HEK293T (cell line): ENCODE measurements at regions not wholly inside any gene's neighbourhood (a gene's known extent, or its start where the extent isn't known, plus 50 kb on each side); places are given as distances from the start of the nearest gene placed in this dataset.

Experiments
- CTCF ChIA-PET: fragments of 350-600 bp; formaldehyde crosslinking; extraction: SDS; loops from one replicate; lab custom pipeline; 2021; ENCODE audit warnings: antibody characterized with exemption, inconsistent platforms; lab: Yijun Ruan, JAX
- POLR2A ChIA-PET: fragments of 350-600 bp; formaldehyde crosslinking; extraction: SDS; loops from one replicate; lab custom pipeline; 2020; ENCODE audit warnings: antibody characterized with exemption, inconsistent platforms; lab: Yijun Ruan, JAX
- DNase-seq: peaks from one replicate; pipeline ENCODE4 v3.0.0; 2012; ENCODE audit warnings: mixed read lengths; ENCODE audit errors: extremely low spot score
- ARNT ChIP-seq: fragments of 450-650 bp; IDR thresholded peaks from 2 replicates; pipeline ENCODE4 v1.6.1; 2017; ENCODE audit warnings: mild to moderate bottlenecking
- BHLHE40 ChIP-seq: fragments of 450-650 bp; IDR thresholded peaks from 2 replicates; pipeline ENCODE4 v1.6.1; 2016; ENCODE audit warnings: mild to moderate bottlenecking, moderate library complexity, borderline replicate concordance
- CTBP1 ChIP-seq: fragments of 450-650 bp; IDR thresholded peaks from 2 replicates; pipeline ENCODE4 v1.6.1; 2016; ENCODE audit warnings: borderline replicate concordance
- ELF4 ChIP-seq: fragments of 450-650 bp; IDR thresholded peaks from 2 replicates; pipeline ENCODE4 v1.6.1; 2017; ENCODE audit warnings: antibody characterized with exemption
- FOXA1 ChIP-seq: fragments of 450-650 bp; IDR thresholded peaks from 2 replicates; pipeline ENCODE4 v1.6.1; 2016; ENCODE audit warnings: mild to moderate bottlenecking
- FOXK2 ChIP-seq: fragments of 450-650 bp; IDR thresholded peaks from 2 replicates; pipeline ENCODE4 v1.6.1; 2016; ENCODE audit warnings: mild to moderate bottlenecking
- FOXM1 ChIP-seq: fragments of 450-650 bp; IDR thresholded peaks from 2 replicates; pipeline ENCODE4 v1.6.1; 2017; ENCODE audit warnings: mild to moderate bottlenecking, borderline replicate concordance
- HDGF ChIP-seq: fragments of 450-650 bp; IDR thresholded peaks from 2 replicates; pipeline ENCODE4 v1.6.1; 2017; ENCODE audit warnings: antibody characterized with exemption, borderline replicate concordance
- L3MBTL2 ChIP-seq: fragments of 450-650 bp; conservative IDR thresholded peaks from 2 replicates; pipeline ENCODE4 v1.6.1; 2016; ENCODE audit warnings: mild to moderate bottlenecking
- LEF1 ChIP-seq: fragments of 450-650 bp; IDR thresholded peaks from 2 replicates; pipeline ENCODE4 v1.6.1; 2017; ENCODE audit warnings: mild to moderate bottlenecking, borderline replicate concordance
- NFRKB ChIP-seq: fragments of 450-650 bp; IDR thresholded peaks from 2 replicates; pipeline ENCODE4 v1.6.1; 2016; ENCODE audit warnings: mild to moderate bottlenecking, moderate library complexity
- PKNOX1 ChIP-seq: fragments of 450-650 bp; IDR thresholded peaks from 2 replicates; pipeline ENCODE4 v1.6.1; 2016
- SP1 ChIP-seq: fragments of 450-650 bp; IDR thresholded peaks from 2 replicates; pipeline ENCODE4 v1.6.1; 2017
- SUZ12 ChIP-seq: fragments of 450-650 bp; IDR thresholded peaks from 2 replicates; pipeline ENCODE4 v1.6.1; 2016; ENCODE audit warnings: mild to moderate bottlenecking
- TARDBP ChIP-seq: fragments of 450-650 bp; IDR thresholded peaks from 2 replicates; pipeline ENCODE4 v1.6.1; 2016
- ZNF384 ChIP-seq: fragments of 450-650 bp; IDR thresholded peaks from 2 replicates; pipeline ENCODE4 v1.6.1; 2016

GRCh38 chr10:43815181-43815885 lies 166.7 kb upstream of the ZNF32 start:
- POLR2A ChIA-PET = no interaction called here
- CTCF ChIA-PET = no interaction called here
- TF ChIP-seq BHLHE40 = no peak
- TF ChIP-seq ZNF384 = no peak
- TF ChIP-seq NFRKB = no peak
- DNase-seq = no peak

- DNase-seq = no peak
- TF ChIP-seq FOXA1 (no peak), FOXK2 (no peak), SUZ12 (no peak), LEF1 (no peak), ELF4 (no peak), ZNF384 (no peak), TARDBP (no peak), HDGF (no peak), L3MBTL2 (no peak)
- CTCF ChIA-PET = no interaction called here
- POLR2A ChIA-PET = no interaction called here
Observed at GRCh38 chr10:43814663-43815062, 166.0 kb upstream of the ZNF32 start.

- TF ChIP-seq L3MBTL2 = no peak
- no peak for TF ChIP-seq FOXA1
- TF ChIP-seq SP1 = no peak
- no peak for TF ChIP-seq NFRKB
- no peak for TF ChIP-seq BHLHE40
- no peak for TF ChIP-seq FOXK2
- no peak for TF ChIP-seq ARNT
- no peak for TF ChIP-seq FOXM1
- no peak for TF ChIP-seq ZNF384
- POLR2A ChIA-PET = no interaction called here
- no peak for DNase-seq
- CTCF ChIA-PET = no interaction called here
Observed at GRCh38 chr10:43811871-43812270, 163.2 kb upstream of the ZNF32 start.

GRCh38 chr10:43809211-43809930 lies 160.7 kb upstream of the ZNF32 start:
- POLR2A ChIA-PET = no interaction called here
- CTCF ChIA-PET = no interaction called here
- TF ChIP-seq SUZ12 = no peak
- TF ChIP-seq BHLHE40 = no peak
- TF ChIP-seq ARNT = no peak
- TF ChIP-seq FOXA1 = no peak
- TF ChIP-seq CTBP1 = no peak
- no peak for TF ChIP-seq ZNF384
- TF ChIP-seq L3MBTL2 = no peak
- no peak for TF ChIP-seq LEF1
- TF ChIP-seq TARDBP = no peak
- TF ChIP-seq ELF4 = no peak
- no peak for TF ChIP-seq NFRKB
- TF ChIP-seq PKNOX1 = no peak
- TF ChIP-seq FOXK2 = no peak
- no peak for TF ChIP-seq SP1
- no peak for TF ChIP-seq HDGF
- no peak for DNase-seq

DNA sequence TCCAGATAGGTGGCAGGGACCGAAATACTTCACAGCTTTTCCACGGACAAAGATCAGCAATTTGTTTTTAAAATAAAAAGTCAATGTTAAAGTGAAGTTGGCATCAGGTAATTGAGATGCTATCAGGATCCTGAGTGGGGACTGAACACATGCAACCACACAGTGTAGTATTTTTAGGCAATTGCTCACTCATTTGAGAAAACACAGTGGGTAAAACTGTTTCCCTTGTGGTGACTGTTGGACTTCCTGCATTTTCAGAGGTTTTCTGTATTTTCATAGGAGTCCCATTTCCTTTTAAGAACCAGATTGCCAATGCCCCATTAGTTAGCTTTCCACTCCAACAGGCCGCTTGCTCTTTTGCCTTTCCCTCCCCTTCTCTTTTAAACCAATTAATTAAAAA lies 159.5 kb upstream of the ZNF32 start:
- ChIA-PET CTCF (no interaction called here), POLR2A (no interaction called here)
- no peak for TF ChIP-seq ELF4
- no peak for TF ChIP-seq FOXK2
- TF ChIP-seq L3MBTL2 = no peak
- no peak for TF ChIP-seq SUZ12
- no peak for TF ChIP-seq FOXA1
- no peak for TF ChIP-seq BHLHE40
- TF ChIP-seq FOXM1 = no peak
- no peak for TF ChIP-seq ARNT
- TF ChIP-seq TARDBP = no peak
- no peak for TF ChIP-seq NFRKB
- TF ChIP-seq PKNOX1 = no peak
- TF ChIP-seq HDGF = no peak
- no peak for TF ChIP-seq SP1
- no peak for TF ChIP-seq CTBP1
- DNase-seq = no peak

- ChIA-PET CTCF (interaction anchor here (0.6 kb wide), 2 partner anchors 13 to 53 kb away, joined by 3 read pairs; no protein-coding TSS in a partner anchor), POLR2A (no interaction called here)
- DNase-seq = no peak
- no peak for TF ChIP-seq ARNT
- no peak for TF ChIP-seq L3MBTL2
- no peak for TF ChIP-seq NFRKB
- no peak for TF ChIP-seq TARDBP
- TF ChIP-seq PKNOX1 = no peak
- TF ChIP-seq HDGF = no peak
- TF ChIP-seq ZNF384 = no peak
- no peak for TF ChIP-seq CTBP1
- no peak for TF ChIP-seq BHLHE40
- TF ChIP-seq ELF4 = no peak
- TF ChIP-seq FOXM1 = no peak
- TF ChIP-seq LEF1 = no peak
- TF ChIP-seq FOXA1 = no peak
- TF ChIP-seq SP1 = no peak
- no peak for TF ChIP-seq FOXK2
- TF ChIP-seq SUZ12 = no peak
Observed at GRCh38 chr10:43806831-43807640, 158.4 kb upstream of the ZNF32 start.
